PC-3 (cell line): ENCODE measurements at regions not wholly inside any gene's neighbourhood (a gene's known extent, or its start where the extent isn't known, plus 50 kb on each side); places are given as distances from the start of the nearest gene placed in this dataset.

Source experiments
- CTCF ChIP-seq: fragments of 300-600 bp; sonication (generic); conservative IDR thresholded peaks from 2 replicates; pipeline ENCODE4 v1.5.1; 2017; ENCODE audit warnings: antibody characterized with exemption, low read depth, mild to moderate bottlenecking, low read length
- EZH2 ChIP-seq: fragments of 300-600 bp; sonication (generic); IDR thresholded peaks from one replicate; pipeline ENCODE4 v1.6.1; 2017; ENCODE audit warnings: antibody characterized with exemption, mild to moderate bottlenecking, low read length; ENCODE audit not compliant: unreplicated experiment
- EZH2phosphoT487 ChIP-seq: fragments of 300-600 bp; sonication (generic); IDR thresholded peaks from 2 replicates; pipeline ENCODE4 v1.6.1; 2018; ENCODE audit warnings: mild to moderate bottlenecking, antibody characterized with exemption, low read length, borderline replicate concordance

- TF ChIP-seq CTCF (no peak), EZH2 (no peak), EZH2phosphoT487 (no peak)
Observed at GRCh38 chr13:50543782-50544181, 299.7 kb downstream of the DLEU7 start.
